HG03066 (cell line): ENCODE measurements at regions not wholly inside any gene's neighbourhood (a gene's known extent, or its start where the extent isn't known, plus 50 kb on each side); places are given as distances from the start of the nearest gene placed in this dataset.
"Not testable (repeated sequence)": the region's sequence is repeated elsewhere in the genome, so short reads cannot be mapped to it uniquely, and the experiment has no call there.

ENCODE experiments used
- ATAC-seq: cut with Tn5 transposase; IDR thresholded peaks from one replicate; pipeline ENCODE4 v1.9.1; 2021; ENCODE audit warnings: low read depth; ENCODE audit not compliant: unreplicated experiment

- ATAC-seq: not testable (repeated sequence)
Measured at GRCh38 chr5:21485458-21486000, 1367.6 kb downstream of the CDH12 start.

- ATAC-seq: not testable (repeated sequence)
Measured at GRCh38 chr5:21484498-21484889, 1368.7 kb downstream of the CDH12 start.

GRCh38 chr5:21483790-21484497, 1369.2 kb downstream of the CDH12 start:
- not testable (repeated sequence) for ATAC-seq

DNA sequence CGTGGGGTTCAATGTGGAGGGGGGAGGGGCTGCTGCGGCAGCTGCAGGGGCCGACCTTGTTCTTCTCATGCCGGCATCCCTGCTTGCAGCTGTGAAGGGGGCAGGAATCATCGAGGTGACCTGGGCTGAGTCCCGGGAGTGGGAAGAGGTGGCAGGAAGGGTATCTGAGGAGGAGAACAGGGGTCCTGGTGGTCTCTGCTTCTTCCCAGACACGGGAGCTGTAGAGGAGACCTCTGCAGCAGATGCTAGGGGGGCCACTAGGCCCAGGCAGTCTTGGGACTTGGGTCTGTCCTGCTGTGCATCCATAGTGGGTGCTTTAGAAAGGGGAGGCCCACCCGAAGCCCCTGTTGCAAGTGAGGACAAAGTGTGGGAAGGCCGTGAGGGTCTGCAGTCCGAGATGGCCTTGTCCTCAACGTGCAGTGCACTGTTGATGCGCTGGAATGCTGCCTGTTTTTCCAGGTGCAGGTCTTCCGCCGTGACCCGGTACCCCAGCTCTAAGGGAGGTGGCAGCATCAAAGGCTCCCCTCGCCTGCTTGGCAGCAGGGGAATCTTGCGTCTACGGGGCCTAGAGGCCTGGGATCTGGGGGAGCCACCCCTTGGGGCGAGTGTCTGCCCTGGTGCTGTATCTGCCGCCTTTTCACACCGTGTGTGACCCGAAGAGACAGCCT, 1370.0 kb downstream of the CDH12 start:
- ATAC-seq: not testable (repeated sequence)

DNA sequence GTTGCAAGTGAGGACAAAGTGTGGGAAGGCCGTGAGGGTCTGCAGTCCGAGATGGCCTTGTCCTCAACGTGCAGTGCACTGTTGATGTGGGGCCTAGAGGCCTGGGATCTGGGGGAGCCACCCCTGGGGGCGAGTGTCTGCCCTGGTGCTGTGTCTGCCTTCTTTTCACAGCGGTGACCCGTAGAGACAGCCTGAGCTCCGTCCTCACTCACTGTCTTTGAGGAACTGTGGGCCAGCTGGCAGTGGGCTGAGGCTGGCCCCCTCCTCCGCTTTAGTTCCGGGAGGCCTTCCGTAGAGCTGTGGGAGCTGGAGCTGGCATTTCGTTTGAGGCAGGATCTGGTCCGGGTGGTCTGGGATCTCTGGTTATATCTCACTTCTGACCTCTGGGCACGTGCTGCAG, 1370.6 kb downstream of the CDH12 start:
- ATAC-seq: not testable (repeated sequence)

- not testable (repeated sequence) for ATAC-seq
Measured at GRCh38 chr5:21481320-21482270, 1371.5 kb downstream of the CDH12 start.

- ATAC-seq: not testable (repeated sequence)
Measured at GRCh38 chr5:21480054-21480453, 1373.1 kb downstream of the CDH12 start.

GRCh38 chr5:21473981-21474380, 1379.2 kb downstream of the CDH12 start:
- not testable (repeated sequence) for ATAC-seq

GRCh38 chr5:21473436-21473835, 1379.7 kb downstream of the CDH12 start:
- ATAC-seq: not testable (repeated sequence)

DNA sequence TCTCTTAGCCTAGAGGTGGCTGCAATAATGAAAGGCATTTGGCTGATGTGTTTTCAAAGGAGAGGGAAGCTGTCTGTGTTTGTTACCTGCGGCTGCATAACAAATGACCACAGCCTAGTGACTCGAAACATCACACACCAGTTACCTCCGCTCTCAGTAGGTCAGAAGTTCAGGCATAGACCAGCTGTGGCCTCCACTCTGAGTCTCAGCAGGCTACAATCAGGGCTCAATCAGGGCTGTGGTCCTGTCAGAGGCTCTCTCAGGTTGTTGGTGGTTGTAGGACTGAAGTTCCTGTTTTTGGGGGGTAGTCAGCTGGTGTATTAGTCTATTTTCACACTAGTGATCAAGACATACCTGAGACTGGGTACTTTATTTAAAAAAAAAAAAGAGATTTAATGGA, 1381.5 kb downstream of the CDH12 start:
- not testable (repeated sequence) for ATAC-seq

- ATAC-seq: not testable (repeated sequence)
Measured at GRCh38 chr5:21469523-21470101, 1383.5 kb downstream of the CDH12 start.

GRCh38 chr5:21467544-21467943, 1385.6 kb downstream of the CDH12 start:
- not testable (repeated sequence) for ATAC-seq

- not testable (repeated sequence) for ATAC-seq
Measured at GRCh38 chr5:21459744-21460073, 1393.4 kb downstream of the CDH12 start.

DNA sequence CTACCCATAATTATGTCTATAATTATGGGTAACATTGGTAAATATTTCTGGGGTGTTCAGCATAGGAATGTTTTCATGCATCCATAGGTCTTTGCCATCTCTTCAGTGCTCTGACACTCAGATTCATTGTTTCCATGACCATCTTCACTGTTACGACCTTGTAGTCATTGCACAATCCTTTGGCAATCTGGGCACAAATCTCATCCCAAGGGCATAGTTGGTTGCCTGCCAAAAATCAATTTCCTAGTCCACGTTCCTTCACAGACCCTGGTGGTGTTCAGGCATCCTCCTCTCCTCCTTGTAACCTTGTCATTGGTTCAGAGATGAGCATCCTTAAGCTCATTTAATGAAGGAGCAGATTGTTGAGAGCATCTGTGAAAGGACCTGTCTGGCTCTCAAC, 1400.7 kb downstream of the CDH12 start:
- no peak for ATAC-seq

DNA sequence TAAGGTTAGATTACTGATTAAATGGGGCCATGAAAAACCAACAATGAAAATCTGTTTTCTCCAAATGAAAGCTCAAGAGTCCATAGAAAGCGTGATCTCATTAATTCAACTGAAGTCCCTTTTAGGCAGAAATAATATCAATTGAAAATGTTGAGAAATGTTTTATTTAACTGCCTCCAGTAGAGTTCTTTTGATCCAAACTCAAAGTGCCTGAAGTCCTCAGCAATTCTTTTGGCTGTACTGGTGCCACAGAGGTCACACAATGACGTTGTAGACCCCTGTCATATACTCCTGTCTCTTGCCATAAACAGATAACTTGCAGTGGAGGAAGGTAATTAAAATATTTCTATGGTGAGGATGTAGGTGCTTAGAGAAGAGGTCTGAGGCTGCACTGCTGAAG, 1420.5 kb downstream of the CDH12 start:
- ATAC-seq: no peak

GRCh38 chr5:21424907-21425306, 1428.2 kb downstream of the CDH12 start:
- no peak for ATAC-seq

GRCh38 chr5:21419383-21419782, 1431.4 kb upstream of the CDH18 start:
- no peak for ATAC-seq

- not testable (repeated sequence) for ATAC-seq
Measured at GRCh38 chr5:21402089-21402488, 1414.1 kb upstream of the CDH18 start.

DNA sequence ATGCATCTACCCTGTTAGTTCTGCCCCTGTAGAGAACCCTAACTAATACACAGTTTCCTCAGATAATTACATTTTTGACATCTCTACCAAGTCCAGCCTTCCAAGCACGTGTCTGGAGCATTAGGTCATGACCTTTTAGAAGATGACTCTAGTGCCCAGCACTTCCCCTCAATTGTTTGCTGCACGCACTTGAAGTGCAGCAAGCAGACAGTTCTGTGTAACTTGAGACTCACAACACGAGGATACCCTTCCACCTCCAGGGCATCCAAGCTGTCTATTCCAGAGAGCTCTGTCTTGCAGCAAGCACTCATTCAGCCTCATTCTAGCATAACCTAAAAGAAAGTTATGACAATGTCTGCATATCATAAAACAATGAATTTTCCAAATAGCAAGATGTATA, 1410.5 kb upstream of the CDH18 start:
- no peak for ATAC-seq

- no peak for ATAC-seq
Measured at GRCh38 chr5:21397693-21398092, 1409.7 kb upstream of the CDH18 start.
